HG03558 (cell line): ENCODE measurements at regions not wholly inside any gene's neighbourhood (a gene's known extent, or its start where the extent isn't known, plus 50 kb on each side); places are given as distances from the start of the nearest gene placed in this dataset.
"Not testable (repeated sequence)": the region's sequence is repeated elsewhere in the genome, so short reads cannot be mapped to it uniquely, and the experiment has no call there.

Experiments used
- ATAC-seq: cut with Tn5 transposase; IDR thresholded peaks from one replicate; pipeline ENCODE4 v1.9.1; 2021; ENCODE audit warnings: moderate number of reproducible peaks; ENCODE audit not compliant: unreplicated experiment; ENCODE audit errors: extremely low read depth

DNA sequence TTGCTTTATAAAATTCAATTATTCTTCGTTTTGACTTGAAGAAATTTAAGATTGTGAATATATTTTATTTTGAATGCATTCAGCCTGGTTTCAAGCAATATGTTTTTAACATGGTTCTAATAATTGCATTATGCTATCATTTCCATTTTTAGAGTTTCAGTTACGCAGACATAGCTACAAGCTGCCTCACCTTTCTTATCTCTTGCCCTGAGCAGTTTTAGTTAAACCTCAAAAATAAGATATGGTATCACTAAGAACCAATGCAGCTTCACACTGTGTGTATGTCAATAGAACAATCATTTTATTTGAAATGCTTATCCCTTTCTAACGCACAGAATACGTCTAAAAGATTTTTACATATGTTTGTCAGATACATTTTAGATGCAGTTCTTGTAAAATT lies 632.6 kb upstream of the KCND2 start:
- ATAC-seq = no peak

GRCh38 chr7:119640861-119641260 lies 632.1 kb upstream of the KCND2 start:
- ATAC-seq = no peak

DNA sequence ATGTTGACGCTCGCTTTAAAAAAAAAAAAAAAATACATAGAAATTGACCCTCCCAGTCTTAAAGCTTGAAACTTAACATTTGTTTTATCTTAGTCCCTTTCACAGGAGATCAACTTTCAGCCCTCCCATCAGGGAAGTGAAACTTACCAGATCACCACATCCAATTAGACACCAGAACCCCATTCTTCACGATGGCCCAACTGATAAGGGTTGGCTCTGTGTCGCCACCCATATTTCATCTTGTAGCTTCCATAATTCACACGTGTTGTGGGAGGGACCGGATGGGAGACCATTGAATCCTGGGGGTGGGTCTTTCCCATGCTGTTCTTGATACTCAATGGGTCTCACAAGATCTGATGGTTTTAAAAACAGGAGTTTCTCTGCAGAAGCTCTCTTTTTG lies 629.4 kb upstream of the KCND2 start:
- no peak for ATAC-seq

- ATAC-seq = no peak
Measured at GRCh38 chr7:119647286-119647685, 625.7 kb upstream of the KCND2 start.

DNA sequence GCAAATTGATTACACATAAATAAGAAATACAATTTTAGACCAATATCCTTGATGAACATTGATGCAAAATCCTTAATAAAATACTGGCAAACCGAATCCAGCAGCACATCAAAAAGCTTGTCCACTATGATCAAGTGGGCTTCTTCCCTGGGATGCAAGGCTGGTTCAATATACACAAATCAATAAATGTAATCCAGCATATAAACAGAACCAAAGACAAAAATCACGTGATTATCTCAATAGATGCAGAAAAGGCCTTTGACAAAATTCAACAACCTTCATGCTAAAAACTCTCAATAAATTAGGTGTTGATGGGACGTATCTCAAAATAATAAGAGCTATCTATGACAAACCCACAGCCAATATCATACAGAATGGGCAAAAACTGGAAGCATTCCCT lies 624.2 kb upstream of the KCND2 start:
- ATAC-seq = not testable (repeated sequence)

DNA sequence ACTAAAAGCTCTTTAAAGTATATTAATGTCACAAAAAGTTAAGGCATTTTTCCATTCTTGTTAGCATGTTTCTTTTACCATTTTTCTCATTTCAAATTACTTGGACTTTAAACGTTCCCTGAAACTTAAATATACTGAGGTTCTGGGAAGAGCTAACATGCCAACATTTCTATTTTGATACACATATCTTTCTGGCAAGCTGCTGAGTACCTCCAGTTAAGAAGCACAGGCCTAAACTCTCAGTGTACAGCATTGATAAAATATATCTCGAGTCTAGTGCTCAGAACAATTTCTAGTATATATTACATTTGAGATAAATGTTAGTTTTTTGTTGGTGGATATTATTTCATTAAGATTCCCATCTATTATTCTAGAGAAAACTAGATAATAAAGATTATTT lies 612.9 kb upstream of the KCND2 start:
- ATAC-seq = no peak

GRCh38 chr7:119664601-119665000 lies 608.4 kb upstream of the KCND2 start:
- no peak for ATAC-seq

GRCh38 chr7:119665796-119666195 lies 607.2 kb upstream of the KCND2 start:
- no peak for ATAC-seq

DNA sequence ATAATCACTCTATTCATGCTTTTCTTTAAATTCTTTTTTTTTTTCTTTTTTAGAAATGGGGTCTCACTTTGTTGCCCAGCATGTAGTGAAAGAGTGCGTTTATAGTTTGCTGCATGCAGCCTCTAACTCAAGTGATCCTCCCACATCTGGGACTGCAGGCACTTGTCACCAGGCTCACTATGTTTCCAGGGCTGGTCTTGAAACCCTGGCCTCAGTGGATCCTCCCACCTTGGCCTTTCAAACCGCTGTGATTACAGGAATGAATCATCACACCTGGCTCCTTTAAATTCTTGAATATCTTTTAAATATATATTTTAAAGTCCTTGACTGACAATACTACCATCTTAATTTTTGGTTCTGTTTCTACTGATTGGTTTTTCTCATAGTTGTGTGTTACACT lies 591.6 kb upstream of the KCND2 start:
- ATAC-seq = no peak

- ATAC-seq = no peak
Measured at GRCh38 chr7:119684763-119685162, 588.2 kb upstream of the KCND2 start.

DNA sequence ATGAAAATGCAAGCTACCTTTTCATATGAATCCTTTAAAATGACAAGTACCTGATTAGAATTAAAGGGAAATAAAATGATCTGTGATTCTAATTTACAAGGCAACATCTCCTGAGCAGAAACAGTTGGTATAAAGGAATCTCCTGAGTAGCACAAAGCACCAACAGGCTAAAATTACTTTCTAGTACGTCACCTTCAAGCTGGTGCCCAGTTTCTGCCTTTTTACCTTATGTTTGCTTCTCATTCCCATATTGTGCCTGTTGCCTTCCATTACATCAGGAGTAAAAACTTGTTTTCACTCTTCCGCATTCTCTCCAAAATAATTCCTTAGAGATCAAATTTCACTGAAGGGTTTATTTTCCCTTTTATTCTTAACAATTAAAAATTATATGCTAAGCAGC lies 587.1 kb upstream of the KCND2 start:
- ATAC-seq = no peak

DNA sequence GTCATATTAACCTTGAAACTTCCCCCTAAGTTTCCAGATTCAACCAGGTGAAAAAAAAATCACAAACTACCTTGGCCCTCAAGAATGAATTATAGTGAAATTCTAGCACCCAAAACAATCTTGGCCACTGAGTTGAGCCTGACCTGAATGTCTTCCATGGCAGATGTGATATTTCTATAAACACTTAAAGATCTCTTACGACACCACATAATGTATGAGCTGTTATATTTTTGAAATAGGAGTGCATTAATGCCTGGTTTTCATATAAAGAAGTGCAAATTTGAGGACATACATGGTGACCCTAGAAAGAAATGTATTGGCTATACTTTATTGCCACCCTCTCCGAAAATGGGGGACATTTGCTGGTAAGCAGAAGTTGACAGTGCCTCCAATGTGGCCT lies 584.1 kb upstream of the KCND2 start:
- no peak for ATAC-seq

GRCh38 chr7:119692541-119692940 lies 580.4 kb upstream of the KCND2 start:
- ATAC-seq = no peak

GRCh38 chr7:119694506-119694905 lies 578.5 kb upstream of the KCND2 start:
- ATAC-seq = no peak

DNA sequence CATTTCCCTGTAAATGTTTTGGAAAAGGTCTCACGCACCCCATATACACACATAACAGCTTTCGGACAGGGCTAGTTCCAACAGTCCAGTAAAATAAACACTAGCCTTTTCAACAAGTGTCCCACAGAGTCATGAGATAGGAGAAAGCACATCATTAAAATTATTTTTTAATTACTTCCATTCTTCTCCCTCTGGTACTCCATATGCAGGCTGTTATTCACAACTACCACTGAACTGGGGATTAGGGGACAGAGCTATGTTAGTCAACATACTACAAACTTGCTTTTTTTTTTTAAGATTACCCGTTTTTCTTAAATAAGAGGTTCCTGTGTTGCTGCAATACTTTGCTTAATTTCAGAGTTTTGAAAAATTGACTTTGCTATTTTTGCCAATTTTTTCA lies 576.6 kb upstream of the KCND2 start:
- ATAC-seq = no peak

DNA sequence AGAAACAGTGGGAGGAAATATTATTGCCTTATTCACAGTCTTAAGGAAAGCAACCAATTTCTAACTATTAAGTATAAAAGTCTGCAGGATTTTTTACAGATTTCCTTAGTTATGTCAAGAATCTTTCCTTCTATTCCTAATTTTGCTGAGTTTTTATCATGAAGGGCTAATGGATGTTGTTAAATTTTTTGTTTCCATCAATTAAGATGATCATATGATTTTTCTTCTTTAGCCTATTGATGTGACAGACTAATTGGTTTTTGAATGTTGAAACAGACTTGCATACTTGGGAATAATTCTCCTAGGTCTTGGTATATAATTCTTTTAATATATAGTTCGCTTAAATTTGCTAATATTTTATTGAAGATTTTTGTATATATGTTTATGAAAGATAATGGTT lies 569.1 kb upstream of the KCND2 start:
- no peak for ATAC-seq

- ATAC-seq = no peak
Measured at GRCh38 chr7:119706608-119707007, 566.4 kb upstream of the KCND2 start.

- no peak for ATAC-seq
Measured at GRCh38 chr7:119708891-119709290, 564.1 kb upstream of the KCND2 start.

GRCh38 chr7:119711104-119711503 lies 561.9 kb upstream of the KCND2 start:
- ATAC-seq = peak; percentile 54

DNA sequence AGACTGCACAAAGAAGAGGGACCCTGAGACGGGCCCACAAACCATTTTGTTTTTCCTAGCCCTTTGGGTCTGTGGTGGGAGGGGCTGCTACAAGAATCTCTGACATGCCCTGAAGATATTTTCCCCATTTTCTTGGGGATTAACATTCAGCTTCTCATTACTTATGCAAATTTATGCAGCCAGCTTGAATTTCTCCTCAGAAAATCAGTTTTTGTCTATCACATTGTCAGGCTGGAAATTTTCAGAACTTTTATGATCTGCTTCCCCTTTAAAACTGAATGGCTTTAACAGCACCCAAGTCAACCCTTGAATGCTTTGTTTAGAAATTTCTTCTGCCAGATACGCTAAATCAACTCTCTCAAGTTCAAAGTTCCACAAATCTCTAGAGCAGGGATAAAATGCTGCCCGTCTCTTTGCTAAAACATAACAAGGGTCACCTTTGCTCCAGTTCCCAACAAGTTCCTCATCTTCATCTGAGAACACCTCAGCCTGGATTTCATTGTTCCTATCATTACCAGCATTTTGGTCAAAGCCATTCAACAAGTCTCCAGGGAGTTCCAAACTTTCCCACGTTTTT lies 560.0 kb upstream of the KCND2 start:
- no peak for ATAC-seq

DNA sequence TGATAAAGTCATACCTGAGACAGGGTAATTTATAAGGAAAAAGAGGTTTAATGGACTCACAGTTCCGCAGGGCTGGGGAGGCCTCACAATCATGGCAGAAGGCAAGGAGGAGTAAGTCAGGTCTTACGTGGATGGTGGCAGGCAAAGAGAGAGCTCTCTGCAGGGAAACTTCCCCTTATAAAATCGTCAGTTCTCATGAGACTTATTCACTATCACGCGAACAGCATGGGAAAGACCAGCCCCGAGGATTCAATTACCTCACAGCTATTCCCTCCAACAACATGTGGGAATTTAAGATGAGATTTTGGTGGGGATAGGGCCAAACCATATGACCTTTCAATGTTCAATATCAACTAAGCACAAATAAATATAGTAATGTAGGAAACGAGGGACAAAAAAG lies 559.4 kb upstream of the KCND2 start:
- no peak for ATAC-seq

DNA sequence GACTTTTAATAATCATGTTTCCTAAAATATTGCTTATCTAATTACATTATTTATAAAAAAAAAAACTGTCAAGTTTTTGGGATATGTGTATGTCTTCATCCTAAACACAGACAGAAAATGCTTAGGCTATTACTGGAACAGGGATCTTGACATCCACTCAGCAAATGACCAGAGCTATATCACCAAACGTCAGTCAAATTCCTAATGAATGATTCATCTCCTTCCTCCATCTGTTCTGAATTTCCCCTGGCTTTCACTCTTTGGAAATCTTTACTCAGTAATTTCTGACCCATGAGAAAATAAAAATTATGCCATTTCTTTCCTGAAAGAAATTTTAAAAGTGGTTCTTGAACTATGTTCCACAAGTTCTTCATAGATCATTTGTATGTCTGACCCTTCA lies 552.4 kb upstream of the KCND2 start:
- ATAC-seq = no peak
